ENCODE measurements at regions not wholly inside any gene's neighbourhood (a gene's known extent, or its start where the extent isn't known, plus 50 kb on each side); places are given as distances from the start of the nearest gene placed in this dataset.

- no peak for TF ChIP-seq CTCF (IDR thresholded peaks at IDR 0.05)
- TF ChIP-seq POLR2AphosphoS5 (IDR thresholded peaks at IDR 0.05): no peak
- TF ChIP-seq EP300 (IDR thresholded peaks at IDR 0.05): no peak
- no peak for TF ChIP-seq POLR2A (IDR thresholded peaks at IDR 0.05)
Measured at GRCh38 chr1:193633093-193633492, 446.7 kb upstream of the B3GALT2 start.
